ENCODE measurements at regions not wholly inside any gene's neighbourhood (a gene's known extent, or its start where the extent isn't known, plus 50 kb on each side); places are given as distances from the start of the nearest gene placed in this dataset.

- Mint-ChIP-seq H3K27me3 (no peaks in the 10 kb centered on the region), H3K4me1 (no peaks in the 10 kb centered on the region), H3K27ac (no peak overlapping the region), H3K4me3 (no peak overlapping the region), H3K9me3 (peaks cover 0 to 17% (median 0%) of the 10 kb centered on the region in 7 donors), H3K36me3 (no peaks in the 10 kb centered on the region)
- ATAC-seq (ENCODE audit: low read depth in 2 of 2) (no peak), DNase-seq (no peak)
Measured at GRCh38 chr4:63831590-63832155, 577.6 kb downstream of the TECRL start.

- ATAC-seq (ENCODE audit: low read depth in 2 of 2) = no peak
- no peaks in the 10 kb centered on the region for H3K27me3 Mint-ChIP-seq
Measured at GRCh38 chr4:63817196-63817865, 591.9 kb downstream of the TECRL start.

GRCh38 chr4:63814171-63814964 lies 594.9 kb downstream of the TECRL start:
- no peak for ATAC-seq (ENCODE audit: low read depth in 2 of 2)
- Mint-ChIP-seq H3K4me1 (no peaks in the 10 kb centered on the region), H3K27ac (no peak overlapping the region), H3K4me3 (no peak overlapping the region), H3K27me3 (no peaks in the 10 kb centered on the region), H3K9me3 (peaks cover 0 to 19% (median 6%) of the 10 kb centered on the region in 7 donors), H3K36me3 (no peaks in the 10 kb centered on the region)
- DNase-seq = no peak

More at GRCh38 chr4:63817196-63817865, 591.9 kb downstream of the TECRL start:
- H3K4me1 Mint-ChIP-seq = no peaks in the 10 kb centered on the region
- DNase-seq = no peak
- H3K27ac Mint-ChIP-seq = no peak overlapping the region
- no peak overlapping the region for H3K4me3 Mint-ChIP-seq
- no peaks in the 10 kb centered on the region for H3K36me3 Mint-ChIP-seq
- H3K9me3 Mint-ChIP-seq = peaks cover 0 to 12% (median 6%) of the 10 kb centered on the region in 7 donors

GRCh38 chr4:63799166-63799565 lies 610.1 kb downstream of the TECRL start:
- DNase-seq = no peak
- H3K27me3 Mint-ChIP-seq = no peaks in the 10 kb centered on the region
- peaks cover 0 to 2% (median 0%) of the 10 kb centered on the region in 7 donors for H3K9me3 Mint-ChIP-seq
- no peaks in the 10 kb centered on the region for H3K36me3 Mint-ChIP-seq
- H3K4me1 Mint-ChIP-seq = no peaks in the 10 kb centered on the region
- no peak for ATAC-seq (ENCODE audit: low read depth in 2 of 2)
- no peak overlapping the region for H3K4me3 Mint-ChIP-seq
- no peak overlapping the region for H3K27ac Mint-ChIP-seq

GRCh38 chr4:63795301-63795700 lies 613.9 kb downstream of the TECRL start:
- no peak overlapping the region for H3K4me3 Mint-ChIP-seq
- no peaks in the 10 kb centered on the region for H3K27me3 Mint-ChIP-seq
- H3K4me1 Mint-ChIP-seq = no peaks in the 10 kb centered on the region
- ATAC-seq (ENCODE audit: low read depth in 2 of 2) (no peak), DNase-seq (no peak)
- no peak overlapping the region for H3K27ac Mint-ChIP-seq
- peaks cover 0 to 5% (median 2%) of the 10 kb centered on the region in 7 donors for H3K9me3 Mint-ChIP-seq
- H3K36me3 Mint-ChIP-seq = no peaks in the 10 kb centered on the region

- H3K9me3 Mint-ChIP-seq = peaks cover 0 to 5% (median 0%) of the 10 kb centered on the region in 7 donors
- H3K4me1 Mint-ChIP-seq = no peaks in the 10 kb centered on the region
- no peaks in the 10 kb centered on the region for H3K36me3 Mint-ChIP-seq
- no peak for ATAC-seq (ENCODE audit: low read depth in 2 of 2)
- no peaks in the 10 kb centered on the region for H3K27me3 Mint-ChIP-seq
- no peak overlapping the region for H3K4me3 Mint-ChIP-seq
- no peak for DNase-seq
- no peak overlapping the region for H3K27ac Mint-ChIP-seq
Measured at GRCh38 chr4:63790377-63790776, 618.9 kb downstream of the TECRL start.

- H3K4me1 Mint-ChIP-seq = no peaks in the 10 kb centered on the region
- peaks cover 0 to 5% (median 0%) of the 10 kb centered on the region in 7 donors for H3K9me3 Mint-ChIP-seq
- ATAC-seq (ENCODE audit: low read depth in 2 of 2) = no peak
- no peak overlapping the region for H3K27ac Mint-ChIP-seq
- DNase-seq = no peak
- H3K27me3 Mint-ChIP-seq = no peaks in the 10 kb centered on the region
- H3K4me3 Mint-ChIP-seq = no peak overlapping the region
- H3K36me3 Mint-ChIP-seq = no peaks in the 10 kb centered on the region
Measured at GRCh38 chr4:63788271-63788670, 621.0 kb downstream of the TECRL start.

GRCh38 chr4:63787326-63787725 lies 621.9 kb downstream of the TECRL start:
- no peaks in the 10 kb centered on the region for H3K4me1 Mint-ChIP-seq
- peak overlapping the region in 1 of 6 donors; percentile 40 for H3K27ac Mint-ChIP-seq
- peaks cover 0 to 4% (median 0%) of the 10 kb centered on the region in 7 donors for H3K9me3 Mint-ChIP-seq
- H3K27me3 Mint-ChIP-seq = no peaks in the 10 kb centered on the region
- ATAC-seq (ENCODE audit: low read depth in 2 of 2) = no peak
- no peaks in the 10 kb centered on the region for H3K36me3 Mint-ChIP-seq
- DNase-seq = no peak
- no peak overlapping the region for H3K4me3 Mint-ChIP-seq

- no peaks in the 10 kb centered on the region for H3K4me1 Mint-ChIP-seq
- ATAC-seq (ENCODE audit: low read depth in 2 of 2) (no peak), DNase-seq (no peak)
- H3K27me3 Mint-ChIP-seq = no peaks in the 10 kb centered on the region
- H3K36me3 Mint-ChIP-seq = no peaks in the 10 kb centered on the region
- no peaks in the 10 kb centered on the region for H3K9me3 Mint-ChIP-seq
- no peak overlapping the region for H3K27ac Mint-ChIP-seq
- no peak overlapping the region for H3K4me3 Mint-ChIP-seq
Measured at GRCh38 chr4:63786171-63786570, 623.1 kb downstream of the TECRL start.

- Mint-ChIP-seq H3K4me1 (no peaks in the 10 kb centered on the region), H3K27me3 (no peaks in the 10 kb centered on the region), H3K4me3 (no peak overlapping the region), H3K27ac (no peak overlapping the region), H3K9me3 (no peaks in the 10 kb centered on the region), H3K36me3 (no peaks in the 10 kb centered on the region)
- ATAC-seq (ENCODE audit: low read depth in 2 of 2) (no peak), DNase-seq (no peak)
Measured at GRCh38 chr4:63784822-63785221, 624.4 kb downstream of the TECRL start.

GRCh38 chr4:63777601-63778000 lies 631.6 kb downstream of the TECRL start:
- no peak for DNase-seq
- Mint-ChIP-seq H3K27ac (no peak overlapping the region), H3K4me1 (no peaks in the 10 kb centered on the region), H3K9me3 (peaks cover 0 to 4% (median 0%) of the 10 kb centered on the region in 7 donors), H3K4me3 (no peak overlapping the region), H3K27me3 (no peaks in the 10 kb centered on the region), H3K36me3 (no peaks in the 10 kb centered on the region)
- ATAC-seq (ENCODE audit: low read depth in 2 of 2) = no peak

- Mint-ChIP-seq H3K4me1 (no peaks in the 10 kb centered on the region), H3K27ac (no peak overlapping the region), H3K36me3 (no peaks in the 10 kb centered on the region), H3K9me3 (peaks cover 0 to 2% (median 0%) of the 10 kb centered on the region in 7 donors), H3K4me3 (no peak overlapping the region), H3K27me3 (no peaks in the 10 kb centered on the region)
- ATAC-seq (ENCODE audit: low read depth in 2 of 2) (no peak), DNase-seq (no peak)
Measured at GRCh38 chr4:63764400-63764799, 644.9 kb downstream of the TECRL start.

- DNase-seq = no peak
Measured at GRCh38 chr4:63757929-63758328, 651.3 kb downstream of the TECRL start.

GRCh38 chr4:63742882-63743281 lies 666.4 kb downstream of the TECRL start:
- Mint-ChIP-seq H3K9me3 (peaks cover 0 to 11% (median 2%) of the 10 kb centered on the region in 7 donors), H3K27ac (no peak overlapping the region), H3K4me1 (no peaks in the 10 kb centered on the region), H3K4me3 (no peak overlapping the region), H3K27me3 (no peaks in the 10 kb centered on the region), H3K36me3 (no peaks in the 10 kb centered on the region)
- ATAC-seq (ENCODE audit: low read depth in 2 of 2) = no peak
- DNase-seq = no peak

More at GRCh38 chr4:63757929-63758328, 651.3 kb downstream of the TECRL start:
- ATAC-seq (ENCODE audit: low read depth in 2 of 2) = no peak
- Mint-ChIP-seq H3K9me3 (peaks cover 0 to 2% (median 0%) of the 10 kb centered on the region in 7 donors), H3K27ac (no peak overlapping the region), H3K36me3 (no peaks in the 10 kb centered on the region), H3K4me1 (no peaks in the 10 kb centered on the region), H3K27me3 (no peaks in the 10 kb centered on the region), H3K4me3 (no peak overlapping the region)
